ENCODE measurements at regions not wholly inside any gene's neighbourhood (a gene's known extent, or its start where the extent isn't known, plus 50 kb on each side); places are given as distances from the start of the nearest gene placed in this dataset.
"Not testable (repeated sequence)": the region's sequence is repeated elsewhere in the genome, so short reads cannot be mapped to it uniquely, and the experiment has no call there.

DNA sequence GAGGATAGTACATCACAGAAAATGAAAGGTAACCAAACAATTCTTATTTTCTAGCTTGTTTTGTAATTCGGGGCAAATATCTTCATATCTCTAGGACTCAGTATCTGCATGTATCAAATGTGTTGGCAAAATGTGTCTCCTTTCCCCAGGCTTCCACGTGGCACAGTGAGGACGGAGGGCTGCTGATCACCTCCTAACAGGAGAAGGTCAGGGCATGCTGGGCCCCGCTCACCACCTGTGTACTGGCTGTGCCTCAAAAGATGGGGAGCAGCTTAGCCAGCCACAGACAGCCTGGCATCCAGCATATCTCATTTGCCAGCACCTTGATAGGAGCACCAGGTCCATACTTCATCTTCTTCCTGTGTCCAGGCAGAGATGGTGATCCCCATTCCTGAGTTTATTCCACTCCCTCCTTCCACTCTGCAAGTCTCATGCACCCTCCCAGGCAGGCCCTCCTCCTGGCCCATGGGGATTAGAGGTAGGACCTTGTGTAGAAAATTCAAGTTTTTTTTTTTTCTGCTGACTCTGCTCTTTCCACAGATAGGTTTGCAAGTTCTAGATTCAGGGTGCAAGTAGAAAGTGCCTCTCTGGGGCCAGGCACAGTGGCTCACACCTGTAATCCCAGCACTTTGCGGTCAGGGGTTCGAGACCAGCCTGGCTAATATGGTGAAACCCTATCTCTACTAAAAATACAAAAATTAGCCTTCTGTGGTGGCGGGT lies 1639.0 kb upstream of the SLC10A2 start:
- no peak for DNase-seq (ENCODE audit: low read depth, low spot score)

- no peak for DNase-seq (ENCODE audit: low read depth, low spot score)
Measured at GRCh38 chr13:104701591-104701990, 1635.4 kb upstream of the SLC10A2 start.

- DNase-seq (ENCODE audit: low read depth, low spot score), result no peak
Measured at GRCh38 chr13:104694397-104694796, 1628.2 kb upstream of the SLC10A2 start.

DNA sequence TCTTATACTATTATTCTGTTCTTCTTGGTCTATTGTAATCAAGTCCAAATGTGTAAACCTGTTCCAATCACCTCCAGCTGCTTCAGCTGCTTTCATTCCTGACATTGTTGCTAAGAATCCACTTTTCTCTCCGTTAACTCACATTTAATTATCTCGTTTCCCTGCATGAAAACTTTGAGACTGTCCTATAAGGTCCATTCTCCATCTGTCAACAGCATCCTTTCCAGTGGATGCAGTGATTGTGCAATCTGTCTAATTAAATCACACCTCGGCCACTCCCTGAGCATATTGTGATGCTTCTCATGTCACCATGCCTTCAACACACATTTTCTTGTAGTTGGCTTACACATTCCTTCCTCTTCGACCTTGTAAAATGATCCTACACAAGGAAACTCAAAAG lies 1626.9 kb upstream of the SLC10A2 start:
- no peak for DNase-seq (ENCODE audit: low read depth, low spot score)

DNA sequence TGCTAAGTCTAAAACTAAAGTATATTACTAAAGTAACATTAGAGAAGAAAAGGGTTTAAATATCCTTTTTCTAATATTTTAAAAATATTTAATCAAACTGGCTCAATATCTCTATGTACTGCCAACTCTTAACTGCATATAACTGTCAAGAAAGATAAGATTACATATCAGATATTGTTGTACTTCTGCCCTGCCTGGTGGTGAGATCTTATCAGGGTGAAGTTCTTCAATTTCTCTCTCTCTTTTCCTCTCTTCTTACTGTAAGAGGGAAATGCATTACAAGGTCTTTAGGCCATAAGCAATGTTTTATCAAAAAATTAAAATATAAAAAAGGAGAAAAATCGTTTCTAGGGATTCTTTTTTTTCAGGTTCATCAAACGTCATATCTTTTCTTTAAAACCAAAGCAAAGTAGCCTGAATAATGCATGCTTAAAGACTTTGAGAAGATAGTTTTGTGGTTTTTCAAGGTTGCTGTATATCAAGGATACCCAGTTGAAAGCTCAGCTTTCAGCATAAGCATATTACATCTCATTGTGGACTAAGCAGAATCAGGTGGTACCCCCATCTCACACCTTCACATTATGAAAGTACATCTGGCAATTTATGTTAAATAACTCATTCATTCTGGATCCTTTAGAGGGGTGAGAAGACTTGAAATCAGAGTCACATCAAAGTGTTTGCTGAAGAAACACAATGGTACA lies 1625.7 kb upstream of the SLC10A2 start:
- DNase-seq (ENCODE audit: low read depth, low spot score), result no peak

DNA sequence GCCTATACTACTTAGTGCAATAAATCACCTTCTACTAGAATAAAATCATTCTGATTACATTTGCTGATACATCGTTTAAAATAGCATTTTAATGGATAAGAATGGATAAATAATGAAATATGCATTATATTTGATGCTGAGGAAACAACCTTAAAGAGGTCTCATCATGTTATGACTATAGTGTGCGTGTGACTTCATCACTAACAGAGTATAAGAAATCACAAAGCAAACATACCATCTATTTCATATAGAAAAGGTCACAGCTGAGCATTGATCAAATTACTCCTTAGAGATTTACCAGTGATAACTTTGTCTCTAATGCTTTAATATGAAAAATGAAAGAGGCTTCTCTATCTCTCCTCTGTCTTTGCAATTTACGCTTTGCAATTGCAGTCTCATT lies 1620.3 kb upstream of the SLC10A2 start:
- no peak for DNase-seq (ENCODE audit: low read depth, low spot score)

GRCh38 chr13:104683789-104684188 lies 1617.6 kb upstream of the SLC10A2 start:
- DNase-seq (ENCODE audit: low read depth, low spot score), result no peak

GRCh38 chr13:104678161-104678560 lies 1611.9 kb upstream of the SLC10A2 start:
- DNase-seq (ENCODE audit: low read depth, low spot score), result no peak

DNA sequence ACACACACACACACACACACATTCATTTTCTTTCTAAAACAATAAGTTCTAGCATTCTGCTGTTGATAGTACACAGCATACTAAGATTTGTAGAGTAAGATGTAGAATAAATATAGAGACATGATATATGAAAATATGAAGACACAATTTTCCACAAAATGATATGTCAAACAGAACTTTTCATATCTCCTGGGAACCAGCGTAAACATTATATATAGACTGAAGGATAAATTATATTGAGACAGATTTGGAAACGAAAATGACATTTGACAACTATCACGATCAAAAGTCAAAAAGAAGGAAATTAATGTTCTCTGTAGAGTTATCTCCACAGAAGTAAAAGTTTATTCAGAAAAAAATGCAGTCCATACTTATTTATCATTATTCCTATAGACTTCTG lies 1605.7 kb upstream of the SLC10A2 start:
- no peak for DNase-seq (ENCODE audit: low read depth, low spot score)

DNA sequence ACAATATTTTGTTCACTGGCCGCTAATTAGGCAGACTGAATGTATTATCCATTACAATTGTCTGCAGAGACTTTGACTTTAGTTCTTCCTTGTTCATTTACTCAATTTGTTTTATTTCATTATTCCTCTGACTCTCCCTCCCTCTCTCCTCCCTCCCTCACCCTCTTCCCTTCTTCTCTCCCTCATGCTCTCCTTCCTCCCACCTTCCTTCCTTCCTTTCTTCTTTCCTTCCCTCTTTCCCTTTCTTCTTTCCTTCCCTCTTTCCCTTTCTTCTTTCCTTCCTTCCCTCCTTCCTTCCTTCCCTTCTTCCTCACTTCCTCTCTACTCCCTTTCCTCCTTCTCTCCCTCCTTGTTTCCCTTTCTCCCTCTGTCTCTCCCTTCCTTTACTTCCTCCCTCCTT lies 1591.0 kb upstream of the SLC10A2 start:
- no peak for DNase-seq (ENCODE audit: low read depth, low spot score)

DNA sequence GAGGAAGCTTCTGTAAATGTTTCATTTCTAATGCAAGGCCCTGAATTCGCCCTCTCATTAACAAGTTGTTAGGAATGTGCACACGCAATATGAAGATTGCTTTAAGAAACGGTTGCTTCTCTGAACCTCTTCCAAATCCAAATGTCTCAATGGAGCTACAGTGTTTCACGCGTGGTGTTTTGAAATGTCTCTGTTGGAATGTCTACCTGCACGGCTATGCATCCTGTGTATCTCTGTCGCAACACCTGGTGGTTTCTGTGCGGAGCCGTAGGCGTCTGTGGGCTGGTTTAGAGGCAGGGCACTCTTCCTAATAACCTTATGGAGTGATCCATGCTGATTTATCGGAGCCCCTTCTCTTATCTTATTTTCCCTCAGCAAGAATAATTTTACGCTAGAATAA lies 1584.2 kb upstream of the SLC10A2 start:
- no peak for DNase-seq (ENCODE audit: low read depth, low spot score)

DNA sequence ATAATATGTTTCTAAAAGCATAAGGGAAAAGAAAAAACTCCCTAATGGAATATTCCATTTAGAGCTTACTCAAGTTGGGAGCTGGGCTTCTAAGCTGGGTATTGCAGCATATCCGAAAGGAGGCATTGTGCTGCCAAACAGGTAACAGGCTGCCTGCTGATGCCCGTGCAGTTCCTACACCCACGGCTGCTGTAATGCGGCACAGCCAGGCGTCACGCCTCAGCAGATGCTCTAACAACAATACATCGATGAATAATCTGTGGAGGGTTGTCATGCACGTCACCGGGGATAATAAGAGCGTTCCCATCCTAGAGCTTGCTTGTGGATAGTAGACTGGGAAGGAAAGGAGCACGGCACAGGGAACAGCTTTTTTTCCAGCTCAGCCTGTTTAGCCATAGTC lies 1582.1 kb upstream of the SLC10A2 start:
- DNase-seq (ENCODE audit: low read depth, low spot score), result no peak

- DNase-seq (ENCODE audit: low read depth, low spot score), result no peak
Measured at GRCh38 chr13:104645786-104646185, 1579.6 kb upstream of the SLC10A2 start.

- DNase-seq (ENCODE audit: low read depth, low spot score), result no peak
Measured at GRCh38 chr13:104641309-104641708, 1575.1 kb upstream of the SLC10A2 start.

- no peak for DNase-seq (ENCODE audit: low read depth, low spot score)
Measured at GRCh38 chr13:104635879-104636278, 1569.7 kb upstream of the SLC10A2 start.

- no peak for DNase-seq (ENCODE audit: low read depth, low spot score)
Measured at GRCh38 chr13:104634016-104634415, 1567.8 kb upstream of the SLC10A2 start.

- no peak for DNase-seq (ENCODE audit: low read depth, low spot score)
Measured at GRCh38 chr13:104632736-104633135, 1566.5 kb upstream of the SLC10A2 start.

DNA sequence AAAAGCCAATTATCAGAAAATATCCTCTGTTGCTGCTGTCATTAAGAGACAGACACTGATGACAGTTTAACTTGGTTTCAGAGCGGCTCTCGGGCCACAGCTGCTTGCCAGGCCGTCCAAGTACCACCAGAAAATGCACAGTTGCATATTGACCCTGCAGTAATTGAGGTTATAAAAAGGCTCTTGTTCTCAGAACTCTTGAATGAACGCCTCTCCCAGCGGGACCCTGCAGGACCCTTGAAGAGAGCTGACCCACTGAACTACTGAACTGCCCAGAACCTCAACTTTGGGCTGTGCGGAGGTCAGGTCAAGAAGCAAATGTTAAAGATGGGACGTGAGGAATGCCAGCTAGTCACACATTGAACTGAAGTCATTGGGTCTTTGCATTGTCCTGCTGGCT lies 1559.0 kb upstream of the SLC10A2 start:
- DNase-seq (ENCODE audit: low read depth, low spot score), result no peak

DNA sequence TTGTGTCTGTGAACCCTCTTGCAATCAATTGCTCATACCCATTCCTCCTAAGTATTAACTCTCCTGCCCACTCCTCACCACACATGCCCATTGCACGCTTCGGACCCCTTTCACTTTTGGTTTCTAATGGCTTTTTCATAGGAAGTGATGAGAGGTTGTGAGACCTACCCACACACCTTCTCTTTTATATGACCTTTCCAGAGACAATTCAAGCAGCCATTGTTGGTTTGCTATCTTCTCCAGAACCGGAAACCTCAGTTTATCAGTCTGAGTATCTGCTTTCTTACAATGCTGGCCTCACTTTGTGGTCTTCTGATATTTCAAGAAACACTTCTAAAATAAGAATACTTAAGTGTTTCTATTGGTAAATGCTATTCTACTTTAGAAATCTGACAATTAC lies 1550.8 kb upstream of the SLC10A2 start:
- no peak for DNase-seq (ENCODE audit: low read depth, low spot score)

DNA sequence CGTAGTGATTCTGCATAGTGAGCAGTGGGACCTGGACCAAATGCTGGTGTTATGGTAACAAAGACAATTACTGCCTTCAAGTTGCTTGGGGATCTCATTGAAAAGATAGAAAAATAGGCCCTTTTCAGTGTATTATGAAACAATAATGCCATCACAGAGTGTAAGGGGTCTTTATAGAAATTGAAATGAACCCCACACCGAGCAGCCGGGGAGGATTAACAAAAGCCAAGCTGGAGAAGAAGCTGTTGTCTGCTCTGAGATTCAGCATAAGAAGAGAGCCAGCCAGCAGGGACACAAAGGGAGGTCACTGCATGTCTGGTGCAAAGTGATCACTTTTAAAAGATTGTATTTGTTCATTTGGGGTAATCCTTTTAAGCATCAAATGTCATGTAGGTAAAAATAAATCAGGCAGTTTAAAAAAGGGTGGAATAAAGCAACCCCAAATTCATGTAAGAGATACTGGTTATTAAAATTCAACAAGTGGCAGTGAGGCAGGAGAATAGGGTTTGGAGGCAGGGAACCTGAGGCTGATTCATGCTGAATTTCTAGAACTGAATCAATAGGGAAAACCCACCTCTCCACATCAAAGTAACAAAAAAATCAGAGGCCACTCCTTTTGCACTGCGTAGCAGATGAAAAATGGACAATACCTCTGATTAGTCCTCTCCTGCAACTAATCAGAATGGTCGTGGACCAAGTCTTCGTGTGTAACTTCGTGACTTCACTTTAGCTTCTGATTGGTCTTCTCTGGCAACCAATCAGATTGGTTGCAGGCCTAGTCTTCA lies 1548.3 kb upstream of the SLC10A2 start:
- no peak for DNase-seq (ENCODE audit: low read depth, low spot score)

DNA sequence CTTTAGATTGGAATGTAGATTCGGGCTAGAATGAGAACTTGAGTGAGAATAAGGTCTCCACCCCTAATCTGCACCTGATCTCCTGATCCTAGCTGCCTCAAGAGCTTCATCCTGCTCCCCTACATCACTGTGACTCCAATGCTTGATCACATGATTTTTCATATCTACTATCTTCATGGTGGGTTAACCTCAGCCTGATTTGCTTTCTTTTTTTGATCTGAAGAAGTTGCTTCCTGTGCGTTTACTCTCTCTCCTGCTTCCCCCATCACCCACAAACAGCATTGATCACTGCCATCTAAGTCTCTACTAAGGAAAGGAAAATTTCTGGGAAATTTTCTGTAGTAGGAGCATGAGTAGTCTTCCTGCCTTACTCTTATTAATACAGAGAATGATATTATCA lies 1542.1 kb upstream of the SLC10A2 start:
- no peak for DNase-seq (ENCODE audit: low read depth, low spot score)

GRCh38 chr13:104605435-104605834 lies 1539.2 kb upstream of the SLC10A2 start:
- DNase-seq (ENCODE audit: low read depth, low spot score), result not testable (repeated sequence)

Data from pulmonary artery endothelial cell (primary cell).